Smooth muscle cell (in vitro differentiated cells): ENCODE measurements at regions not wholly inside any gene's neighbourhood (a gene's known extent, or its start where the extent isn't known, plus 50 kb on each side); places are given as distances from the start of the nearest gene placed in this dataset.

Experiments used
- DNase-seq: peaks from one replicate; lab custom pipeline; 2025; ENCODE audit not compliant: unreplicated experiment; lab: John Stamatoyannopoulos, UW
- H2AFZ ChIP-seq: fragments of 200-600 bp; sonication (generic); 2 replicates; pipeline ENCODE4 v1.6.0; 2016; ENCODE audit warnings: antibody characterized with exemption, low read depth, mild to moderate bottlenecking
- H3F3A ChIP-seq: fragments of 200-600 bp; sonication (generic); 2 replicates; pipeline ENCODE4 v1.6.0; 2017; ENCODE audit warnings: antibody characterized with exemption, low read depth
- H3K27ac ChIP-seq: fragments of 200-600 bp; sonication (generic); 2 replicates; pipeline ENCODE4 v1.5.1; 2016; ENCODE audit warnings: low read depth, mild to moderate bottlenecking
- H3K27me3 ChIP-seq: fragments of 200-600 bp; sonication (generic); 2 replicates; pipeline ENCODE4 v1.6.1; 2016; ENCODE audit warnings: low read depth, mild to moderate bottlenecking
- H3K36me3 ChIP-seq: fragments of 200-600 bp; sonication (generic); 2 replicates; pipeline ENCODE4 v1.5.1; 2016; ENCODE audit warnings: low read depth
- H3K4me1 ChIP-seq: fragments of 200-600 bp; sonication (generic); 2 replicates; pipeline ENCODE4 v1.5.1; 2016; ENCODE audit warnings: low read depth
- H3K4me2 ChIP-seq: fragments of 200-600 bp; sonication (generic); 2 replicates; pipeline ENCODE4 v1.6.0; 2016; ENCODE audit warnings: mild to moderate bottlenecking
- H3K4me3 ChIP-seq: fragments of 200-600 bp; sonication (generic); 2 replicates; pipeline ENCODE4 v1.5.1; 2016; ENCODE audit warnings: mild to moderate bottlenecking
- H3K79me2 ChIP-seq: fragments of 200-600 bp; sonication (generic); 2 replicates; pipeline ENCODE4 v1.6.0; 2016; ENCODE audit warnings: low read depth, mild to moderate bottlenecking
- H3K9ac ChIP-seq: fragments of 200-600 bp; sonication (generic); 2 replicates; pipeline ENCODE4 v1.6.0; 2016; ENCODE audit warnings: low read depth
- H3K9me3 ChIP-seq: fragments of 200-600 bp; sonication (generic); replicated peaks from 2 replicates; pipeline ENCODE4 v1.5.1; 2016; ENCODE audit warnings: low read depth
- H4K20me1 ChIP-seq: fragments of 200-600 bp; sonication (generic); 2 replicates; pipeline ENCODE4 v1.6.0; 2016; ENCODE audit warnings: low read depth
- WGBS: methylation state at CpG from one replicate; pipeline ENCODE4 v1.1.7; 2016; ENCODE audit warnings: low lambda C conversion rate; 5-methylcytosine and 5-hydroxymethylcytosine counted together
- TF ChIP-seq, protein P1 (sequence below): fragments of 200-600 bp; sonication (generic); IDR thresholded peaks from 2 replicates; pipeline ENCODE4 v1.5.1; 2017; ENCODE audit warnings: borderline replicate concordance, mild to moderate bottlenecking, antibody characterized with exemption; ENCODE audit not compliant: insufficient read depth, poor library complexity, severe bottlenecking

DNA sequence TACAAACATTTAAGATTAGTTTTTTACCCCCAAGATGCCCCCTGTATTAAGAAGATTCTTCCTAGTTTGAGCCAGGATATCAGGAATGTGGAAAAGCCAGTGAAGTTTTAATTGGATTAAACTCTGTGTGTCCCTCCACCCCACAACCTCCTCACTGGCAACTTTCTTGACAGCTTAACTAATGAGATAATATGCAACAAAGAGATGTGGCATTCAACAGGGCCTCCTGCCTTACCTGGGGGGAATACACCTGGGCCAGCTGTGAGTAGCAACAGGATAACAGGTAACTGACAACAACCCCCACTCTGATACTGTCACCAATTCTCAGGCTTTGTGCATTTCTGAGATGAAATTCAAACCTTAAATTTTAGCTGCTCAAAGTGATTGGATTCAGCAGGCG lies 512.3 kb downstream of the TFAP2B start:
- no peak overlapping the region for H3K4me2 ChIP-seq
- H3F3A ChIP-seq, result no peaks in the 10 kb centered on the region
- peaks cover 12% of the 10 kb centered on the region for H3K4me1 ChIP-seq
- TF ChIP-seq, protein P1, sequence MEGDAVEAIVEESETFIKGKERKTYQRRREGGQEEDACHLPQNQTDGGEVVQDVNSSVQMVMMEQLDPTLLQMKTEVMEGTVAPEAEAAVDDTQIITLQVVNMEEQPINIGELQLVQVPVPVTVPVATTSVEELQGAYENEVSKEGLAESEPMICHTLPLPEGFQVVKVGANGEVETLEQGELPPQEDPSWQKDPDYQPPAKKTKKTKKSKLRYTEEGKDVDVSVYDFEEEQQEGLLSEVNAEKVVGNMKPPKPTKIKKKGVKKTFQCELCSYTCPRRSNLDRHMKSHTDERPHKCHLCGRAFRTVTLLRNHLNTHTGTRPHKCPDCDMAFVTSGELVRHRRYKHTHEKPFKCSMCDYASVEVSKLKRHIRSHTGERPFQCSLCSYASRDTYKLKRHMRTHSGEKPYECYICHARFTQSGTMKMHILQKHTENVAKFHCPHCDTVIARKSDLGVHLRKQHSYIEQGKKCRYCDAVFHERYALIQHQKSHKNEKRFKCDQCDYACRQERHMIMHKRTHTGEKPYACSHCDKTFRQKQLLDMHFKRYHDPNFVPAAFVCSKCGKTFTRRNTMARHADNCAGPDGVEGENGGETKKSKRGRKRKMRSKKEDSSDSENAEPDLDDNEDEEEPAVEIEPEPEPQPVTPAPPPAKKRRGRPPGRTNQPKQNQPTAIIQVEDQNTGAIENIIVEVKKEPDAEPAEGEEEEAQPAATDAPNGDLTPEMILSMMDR, result no peak
- no peaks in the 10 kb centered on the region for H3K36me3 ChIP-seq
- no peak overlapping the region for H3K27ac ChIP-seq
- no peak for DNase-seq
- H4K20me1 ChIP-seq, result no peaks in the 10 kb centered on the region
- no peak overlapping the region for H3K9ac ChIP-seq
- H3K9me3 ChIP-seq, result no peaks in the 10 kb centered on the region
- H3K4me3 ChIP-seq, result no peak overlapping the region
- no peak overlapping the region for H2AFZ ChIP-seq
- H3K79me2 ChIP-seq, result no peaks in the 10 kb centered on the region
- 100% methylated on average over 1 of the region's 1 CpG for WGBS
- no peaks in the 10 kb centered on the region for H3K27me3 ChIP-seq

DNA sequence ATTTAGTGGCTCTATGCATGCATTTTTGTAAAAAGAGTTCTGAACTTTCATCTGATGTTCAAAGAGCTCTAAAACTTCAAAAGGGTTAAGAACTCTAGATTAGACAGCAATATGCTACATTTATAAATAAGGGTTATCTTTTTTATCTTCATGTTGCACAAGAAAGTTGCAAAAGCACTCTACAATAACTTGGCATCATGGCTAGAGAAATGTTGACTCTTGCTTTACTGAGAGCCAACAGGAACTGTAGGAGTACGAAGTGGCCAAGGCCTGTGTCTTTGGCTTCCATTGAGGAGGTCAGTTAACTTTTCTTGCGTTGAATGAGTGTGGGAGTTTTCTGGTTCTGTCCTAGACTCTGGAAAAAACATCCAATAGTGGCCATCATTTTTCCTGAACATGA lies 516.9 kb downstream of the TFAP2B start:
- Histone ChIP-seq H3K27me3 (no peaks in the 10 kb centered on the region), H4K20me1 (no peaks in the 10 kb centered on the region)
- no peak for DNase-seq

DNA sequence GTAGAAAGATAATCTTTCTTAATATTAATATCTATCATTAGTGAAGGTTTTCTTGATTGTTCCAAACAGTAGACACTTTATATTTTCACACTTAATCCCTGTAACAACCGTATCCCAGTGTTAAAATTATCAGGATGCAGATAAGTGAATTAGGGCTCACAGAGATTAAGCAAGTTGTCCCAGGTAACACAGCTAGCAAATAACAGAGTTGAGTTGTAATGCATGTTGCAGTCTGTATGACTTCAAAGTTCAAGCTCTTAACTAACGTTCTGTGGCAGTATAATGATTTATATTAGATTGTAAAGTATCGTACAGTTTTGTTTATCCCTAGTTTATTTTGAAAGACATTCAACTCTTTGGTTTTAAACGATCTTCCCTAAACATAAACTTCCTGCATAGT lies 517.5 kb downstream of the TFAP2B start:
- Histone ChIP-seq H3K4me3 (no peak overlapping the region), H3K36me3 (no peaks in the 10 kb centered on the region), H3K27me3 (no peaks in the 10 kb centered on the region), H3K4me1 (peaks cover 15% of the 10 kb centered on the region), H3K27ac (no peak overlapping the region), H3K9ac (no peak overlapping the region), H3K9me3 (no peaks in the 10 kb centered on the region), H2AFZ (no peak overlapping the region), H3F3A (no peaks in the 10 kb centered on the region), H3K79me2 (no peaks in the 10 kb centered on the region), H4K20me1 (no peaks in the 10 kb centered on the region), H3K4me2 (no peak overlapping the region)
- DNase-seq, result no peak
- TF ChIP-seq, protein P1, result no peak
- 67% methylated on average over 4 of the region's 4 CpGs for WGBS

More for the DNA sequence above, 516.9 kb downstream of the TFAP2B start:
- TF ChIP-seq, protein P1, result no peak
- H3K79me2 ChIP-seq, result no peaks in the 10 kb centered on the region
- no peak overlapping the region for H3K27ac ChIP-seq
- H3K4me2 ChIP-seq, result no peak overlapping the region
- H3K4me1 ChIP-seq, result peaks cover 21% of the 10 kb centered on the region
- H3K4me3 ChIP-seq, result no peak overlapping the region
- 90% methylated on average over 2 of the region's 2 CpGs for WGBS
- no peaks in the 10 kb centered on the region for H3F3A ChIP-seq
- no peaks in the 10 kb centered on the region for H3K9me3 ChIP-seq
- H3K36me3 ChIP-seq, result no peaks in the 10 kb centered on the region
- H2AFZ ChIP-seq, result no peak overlapping the region
- H3K9ac ChIP-seq, result no peak overlapping the region

DNA sequence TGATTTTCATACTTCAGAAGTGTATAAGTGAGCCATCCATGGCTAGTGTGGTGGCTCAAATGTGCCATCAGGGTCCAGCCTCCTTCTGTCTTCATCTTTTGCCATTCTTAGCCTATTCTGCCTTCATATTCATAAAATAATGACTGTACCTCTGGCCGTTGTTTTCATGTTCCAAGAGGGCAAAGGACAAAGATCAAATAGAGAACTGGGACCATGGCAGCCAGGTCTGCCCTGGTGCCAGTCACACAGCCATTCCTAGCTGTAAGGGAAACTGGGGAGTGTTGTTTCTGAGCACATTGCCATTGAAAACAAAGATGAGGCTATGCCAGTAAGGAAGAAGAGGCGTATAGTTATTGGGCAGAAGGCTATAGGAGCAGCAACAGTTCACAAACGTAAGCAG lies 518.6 kb downstream of the TFAP2B start:
- Histone ChIP-seq H3K36me3 (no peaks in the 10 kb centered on the region), H3K27me3 (no peaks in the 10 kb centered on the region), H3K9me3 (no peaks in the 10 kb centered on the region), H3K9ac (no peak overlapping the region), H4K20me1 (no peaks in the 10 kb centered on the region), H3K4me1 (peaks cover 15% of the 10 kb centered on the region), H3K4me2 (no peak overlapping the region), H3K79me2 (no peaks in the 10 kb centered on the region), H2AFZ (no peak overlapping the region), H3K27ac (no peak overlapping the region), H3F3A (no peaks in the 10 kb centered on the region), H3K4me3 (no peak overlapping the region)
- DNase-seq, result no peak
- WGBS, result 83% methylated on average over 3 of the region's 3 CpGs
- TF ChIP-seq, protein P1, result no peak
